CD14-positive monocyte (primary cell): ENCODE measurements at regions not wholly inside any gene's neighbourhood (a gene's known extent, or its start where the extent isn't known, plus 50 kb on each side); places are given as distances from the start of the nearest gene placed in this dataset.

ENCODE experiments used
- DNase-seq, 3 donors: peaks; one replicate each; pipeline ENCODE4 v3.0.0-alpha.2; 2011 to 2022
- H2AFZ ChIP-seq: 2 replicates; pipeline ENCODE4 v1.6.0; 2012; ENCODE audit warnings: mild to moderate bottlenecking, low read depth, low read length, inconsistent platforms; ENCODE audit not compliant: insufficient read depth, poor library complexity, severe bottlenecking
- H3K27ac ChIP-seq, 2 donors: 1 replicate in 1 of 2; 2 replicates in 1 of 2; pipeline ENCODE4 v1.5.1; 2012 to 2013; ENCODE audit warnings: low read length in 2 of 2, control low read depth in 1 of 2, inconsistent platforms in 1 of 2, low read depth in 1 of 2, mild to moderate bottlenecking in 1 of 2
- H3K27me3 ChIP-seq, 2 donors: one replicate each; pipeline versions ENCODE4 v1.6.0 to v1.6.1; 2011 to 2013; ENCODE audit warnings: low read length in 2 of 2; ENCODE audit not compliant: control insufficient read depth in 2 of 2, insufficient read depth in 2 of 2
- H3K36me3 ChIP-seq, 2 donors: replicated peaks in 1 of 2; 1 replicate in 1 of 2; 2 replicates in 1 of 2; pipeline versions ENCODE4 v1.5.1 to v1.6.1; 2012 to 2013; ENCODE audit warnings: low read length in 2 of 2, control low read depth in 1 of 2, inconsistent platforms in 1 of 2, mild to moderate bottlenecking in 1 of 2; ENCODE audit not compliant: insufficient read depth in 2 of 2, control insufficient read depth in 1 of 2
- H3K4me1 ChIP-seq, 2 donors: 1 replicate in 1 of 2; 2 replicates in 1 of 2; pipeline versions ENCODE4 v1.5.1 to v1.6.1; 2012 to 2013; ENCODE audit warnings: low read length in 2 of 2, control low read depth in 1 of 2, inconsistent platforms in 1 of 2, mild to moderate bottlenecking in 1 of 2, moderate library complexity in 1 of 2; ENCODE audit not compliant: insufficient read depth in 2 of 2, control insufficient read depth in 1 of 2
- H3K4me2 ChIP-seq: replicated peaks from 2 replicates; pipeline ENCODE3; 2012; ENCODE audit warnings: low read length, moderate library complexity, mild to moderate bottlenecking; ENCODE audit not compliant: poor library complexity, severe bottlenecking; ENCODE audit errors: extremely low read depth
- H3K4me3 ChIP-seq, 3 experiments: fragments of 200-600 bp in 1 of 3; sonication (generic) in 1 of 3; replicated peaks in 1 of 3; 1 replicate in 2 of 3; 2 replicates in 1 of 3; pipeline ENCODE4 v1.5.1; 2011 to 2013; ENCODE audit warnings: low read length in 3 of 3, mild to moderate bottlenecking in 3 of 3, control low read depth in 2 of 3, low read depth in 2 of 3, inconsistent platforms in 1 of 3, moderate library complexity in 1 of 3
- H3K79me2 ChIP-seq: 2 replicates; pipeline ENCODE4 v1.6.0; 2012; ENCODE audit warnings: mild to moderate bottlenecking, control low read depth, inconsistent platforms, low read length, moderate library complexity; ENCODE audit not compliant: insufficient read depth
- H3K9ac ChIP-seq: 2 replicates; pipeline ENCODE4 v1.6.0; 2017; ENCODE audit warnings: low read length, mild to moderate bottlenecking; ENCODE audit not compliant: insufficient read depth, poor library complexity, severe bottlenecking
- H3K9me3 ChIP-seq, 2 donors: replicated peaks in 1 of 2; 1 replicate in 1 of 2; 2 replicates in 1 of 2; pipeline versions ENCODE4 v1.5.1 to v1.6.1; 2012 to 2013; ENCODE audit warnings: low read length in 2 of 2, control low read depth in 1 of 2; ENCODE audit not compliant: control insufficient read depth in 1 of 2, insufficient read depth in 1 of 2
- H4K20me1 ChIP-seq: 2 replicates; pipeline ENCODE4 v1.6.0; 2012; ENCODE audit warnings: mild to moderate bottlenecking, low read length, control low read depth, moderate library complexity; ENCODE audit not compliant: insufficient read depth
- H3K27ac Mint-ChIP-seq, 7 donors: one replicate each; pipeline ENCODE4 v1.8.0; 2020; ENCODE audit warnings: mild to moderate bottlenecking in 7 of 7, mixed read lengths in 7 of 7, moderate library complexity in 6 of 7, inconsistent platforms in 2 of 7
- H3K27me3 Mint-ChIP-seq, 3 donors: one replicate each; pipeline ENCODE4 v1.8.0; 2021 to 2022; ENCODE audit warnings: low read depth in 3 of 3, mild to moderate bottlenecking in 3 of 3, mixed read lengths in 3 of 3, moderate library complexity in 3 of 3, inconsistent platforms in 1 of 3
- H3K36me3 Mint-ChIP-seq, 2 donors: one replicate each; pipeline ENCODE4 v1.8.0; 2020; ENCODE audit warnings: mixed read lengths in 2 of 2, inconsistent platforms in 1 of 2, mild to moderate bottlenecking in 1 of 2
- H3K4me1 Mint-ChIP-seq: one replicate; pipeline ENCODE4 v1.8.0; 2020; ENCODE audit warnings: mild to moderate bottlenecking, mixed read lengths
- H3K4me3 Mint-ChIP-seq, 2 donors: one replicate each; pipeline ENCODE4 v1.8.0; 2020; ENCODE audit warnings: mild to moderate bottlenecking in 2 of 2, mixed read lengths in 2 of 2, moderate library complexity in 1 of 2
- H3K9me3 Mint-ChIP-seq, 7 donors: one replicate each; pipeline ENCODE4 v1.8.0; 2020 to 2022; ENCODE audit warnings: mixed read lengths in 7 of 7, mild to moderate bottlenecking in 6 of 7, moderate library complexity in 6 of 7, inconsistent platforms in 2 of 7
- WGBS: methylation state at CpG from one replicate; pipeline ENCODE4 v1.1.5; 2013; ENCODE audit warnings: missing lambda C conversion rate; ENCODE audit not compliant: insufficient coverage; 5-methylcytosine and 5-hydroxymethylcytosine counted together
- intact Hi-C, 2 donors: fragments of 100-400 bp; cut with micrococcal nuclease; formaldehyde crosslinking; loops; one replicate each; pipeline versions ENCODE4 v1.15.0 to v1.15.1; 2023
- TF ChIP-seq, protein P1 (sequence below): fragments of 200-600 bp; IDR thresholded peaks from one replicate; pipeline ENCODE4 v1.8.0; 2022; ENCODE audit warnings: antibody characterized with exemption, mild to moderate bottlenecking

- Mint-ChIP-seq H3K4me3 (no peak overlapping the region), H3K27ac (no peak overlapping the region), H3K27me3 (peaks cover 0 to 13% (median 10%) of the 10 kb centered on the region in 3 donors), H3K4me1 (no peaks in the 10 kb centered on the region), H3K9me3 (peaks cover 0 to 7% (median 0%) of the 10 kb centered on the region in 7 donors), H3K36me3 (no peaks in the 10 kb centered on the region)
- H3K9ac ChIP-seq = no peak overlapping the region
- DNase-seq = no peak
- no peaks in the 10 kb centered on the region for H3K27me3 ChIP-seq
- no peaks in the 10 kb centered on the region for H3K4me1 ChIP-seq
- H3K27ac ChIP-seq = no peak overlapping the region
- H3K79me2 ChIP-seq = no peaks in the 10 kb centered on the region
- H3K4me3 ChIP-seq = no peak overlapping the region
- H3K4me2 ChIP-seq = no peak overlapping the region
- intact Hi-C loops = no loop called here
- 91% methylated on average over 1 of the region's 6 CpGs for WGBS
- no peaks in the 10 kb centered on the region for H4K20me1 ChIP-seq
- H3K36me3 ChIP-seq = no peaks in the 10 kb centered on the region
- H3K9me3 ChIP-seq = no peaks in the 10 kb centered on the region
- H2AFZ ChIP-seq = no peak overlapping the region
- TF ChIP-seq, protein P1, sequence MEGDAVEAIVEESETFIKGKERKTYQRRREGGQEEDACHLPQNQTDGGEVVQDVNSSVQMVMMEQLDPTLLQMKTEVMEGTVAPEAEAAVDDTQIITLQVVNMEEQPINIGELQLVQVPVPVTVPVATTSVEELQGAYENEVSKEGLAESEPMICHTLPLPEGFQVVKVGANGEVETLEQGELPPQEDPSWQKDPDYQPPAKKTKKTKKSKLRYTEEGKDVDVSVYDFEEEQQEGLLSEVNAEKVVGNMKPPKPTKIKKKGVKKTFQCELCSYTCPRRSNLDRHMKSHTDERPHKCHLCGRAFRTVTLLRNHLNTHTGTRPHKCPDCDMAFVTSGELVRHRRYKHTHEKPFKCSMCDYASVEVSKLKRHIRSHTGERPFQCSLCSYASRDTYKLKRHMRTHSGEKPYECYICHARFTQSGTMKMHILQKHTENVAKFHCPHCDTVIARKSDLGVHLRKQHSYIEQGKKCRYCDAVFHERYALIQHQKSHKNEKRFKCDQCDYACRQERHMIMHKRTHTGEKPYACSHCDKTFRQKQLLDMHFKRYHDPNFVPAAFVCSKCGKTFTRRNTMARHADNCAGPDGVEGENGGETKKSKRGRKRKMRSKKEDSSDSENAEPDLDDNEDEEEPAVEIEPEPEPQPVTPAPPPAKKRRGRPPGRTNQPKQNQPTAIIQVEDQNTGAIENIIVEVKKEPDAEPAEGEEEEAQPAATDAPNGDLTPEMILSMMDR = no peak
Measured at GRCh38 chr19:30206187-30206586, 166.0 kb upstream of the ZNF536 start.

- H3K9me3 Mint-ChIP-seq = peaks cover 0 to 7% (median 0%) of the 10 kb centered on the region in 7 donors
- H3K4me3 ChIP-seq = no peak overlapping the region
- no peak for DNase-seq
- H3K4me2 ChIP-seq = no peak overlapping the region
- H3K36me3 ChIP-seq = no peaks in the 10 kb centered on the region
- no peaks in the 10 kb centered on the region for H3K9me3 ChIP-seq
- H3K27me3 ChIP-seq = no peaks in the 10 kb centered on the region
- H4K20me1 ChIP-seq = no peaks in the 10 kb centered on the region
- H2AFZ ChIP-seq = no peak overlapping the region
- H3K27me3 Mint-ChIP-seq = peaks cover 0 to 15% (median 9%) of the 10 kb centered on the region in 3 donors
- H3K27ac ChIP-seq = no peak overlapping the region
- no peak overlapping the region for H3K27ac Mint-ChIP-seq
- no peaks in the 10 kb centered on the region for H3K79me2 ChIP-seq
- intact Hi-C loops = no loop called here
- H3K36me3 Mint-ChIP-seq = no peaks in the 10 kb centered on the region
- no peak overlapping the region for H3K4me3 Mint-ChIP-seq
- TF ChIP-seq, protein P1 = no peak
- no peaks in the 10 kb centered on the region for H3K4me1 Mint-ChIP-seq
- H3K9ac ChIP-seq = no peak overlapping the region
- WGBS = 88% methylated on average over 3 of the region's 6 CpGs
- no peaks in the 10 kb centered on the region for H3K4me1 ChIP-seq
Measured at GRCh38 chr19:30207357-30207756, 164.8 kb upstream of the ZNF536 start.
